Fibroblast of skin of abdomen (primary cell): ENCODE measurements at regions not wholly inside any gene's neighbourhood (a gene's known extent, or its start where the extent isn't known, plus 50 kb on each side); places are given as distances from the start of the nearest gene placed in this dataset.
"Not testable (repeated sequence)": the region's sequence is repeated elsewhere in the genome, so short reads cannot be mapped to it uniquely, and the experiment has no call there.

Source experiments
- DNase-seq: peaks from one replicate; pipeline ENCODE4 v3.0.0-alpha.2; 2013

GRCh38 chr7:46932306-46932675 is 649.6 kb downstream of the TNS3 start:
- no peak for DNase-seq

- peak; percentile 94 for DNase-seq
Observed at GRCh38 chr7:46930366-46930765, 651.5 kb downstream of the TNS3 start.

DNA sequence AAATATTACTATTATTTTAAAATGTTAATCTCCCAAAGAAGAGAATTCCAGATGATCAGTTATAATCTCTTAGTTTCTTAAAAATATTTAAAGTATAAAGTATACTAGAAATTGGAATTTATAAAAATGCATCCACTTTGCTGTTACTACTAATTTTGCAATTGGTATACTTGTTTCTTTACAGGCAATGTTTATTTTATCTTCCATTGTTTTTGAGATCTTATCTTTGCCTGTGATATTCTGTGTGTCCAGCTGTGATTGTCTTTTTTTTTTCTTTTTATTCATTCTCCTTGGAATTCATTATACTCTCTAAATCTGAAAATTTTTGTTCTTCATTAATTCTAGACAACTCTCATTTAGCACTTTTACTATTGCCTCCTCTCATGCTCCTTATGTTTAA is 652.6 kb downstream of the TNS3 start:
- no peak for DNase-seq

- DNase-seq: no peak
Observed at GRCh38 chr7:46928719-46929118, 653.2 kb downstream of the TNS3 start.

GRCh38 chr7:46927131-46927810 is 654.6 kb downstream of the TNS3 start:
- no peak for DNase-seq

DNA sequence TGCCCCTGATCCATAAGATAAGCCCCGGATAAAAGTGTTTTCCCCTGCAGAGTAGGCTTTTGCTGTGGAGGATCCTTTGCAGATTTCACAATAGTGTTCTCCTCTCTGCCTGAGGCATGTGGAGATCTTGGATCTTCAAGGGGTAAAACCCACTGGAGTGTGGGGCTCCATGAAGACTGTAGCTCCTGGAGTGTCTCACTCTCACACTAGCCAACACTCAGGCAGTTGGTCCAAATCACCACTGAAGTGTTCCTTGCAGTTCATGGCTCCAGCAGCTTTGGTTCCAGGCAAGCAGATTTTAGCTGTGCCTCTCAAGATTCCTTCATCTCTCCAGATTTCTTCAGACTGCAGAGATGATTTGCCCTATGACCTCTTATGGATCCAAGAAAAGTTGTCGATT is 665.3 kb downstream of the TNS3 start:
- no peak for DNase-seq

DNA sequence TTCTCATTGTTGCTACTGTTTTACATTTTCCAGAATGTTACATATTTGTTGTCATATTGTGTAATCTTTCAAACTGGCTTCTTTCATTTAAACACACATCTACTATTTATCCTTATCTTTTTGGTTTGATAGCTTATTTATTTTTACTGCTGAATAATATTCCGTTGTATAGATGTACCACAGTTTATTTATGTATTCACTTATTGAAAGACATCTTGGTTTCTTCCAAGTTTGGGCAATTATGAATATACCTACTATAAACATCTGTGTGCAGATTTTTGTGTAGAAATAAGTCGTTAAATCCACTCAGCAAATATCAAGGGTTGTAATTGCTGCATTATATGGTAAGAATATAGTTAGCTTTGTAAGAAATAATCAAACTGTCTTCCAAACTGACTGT is 669.2 kb downstream of the TNS3 start:
- DNase-seq: no peak

DNA sequence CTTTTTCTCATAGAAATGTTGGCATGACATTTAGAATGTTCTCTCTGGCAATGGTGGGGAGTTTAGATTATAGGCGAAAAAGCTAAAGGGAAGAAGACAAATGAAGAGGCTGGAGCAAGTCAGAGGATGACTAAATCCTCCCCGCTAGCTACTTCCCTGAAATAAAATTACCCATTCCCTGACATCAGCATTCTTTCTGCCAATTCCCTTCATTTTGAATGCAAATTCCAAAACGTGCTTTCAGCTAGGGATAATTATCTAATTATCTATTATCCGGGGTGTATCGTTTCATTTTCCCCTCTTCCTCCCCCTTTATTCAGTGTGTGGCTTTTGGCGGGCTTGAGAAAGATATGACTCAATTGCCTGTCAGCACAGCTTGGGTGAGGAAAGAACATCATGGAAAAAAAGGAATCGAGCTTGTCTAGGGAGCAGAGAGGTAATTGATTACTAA is 672.3 kb downstream of the TNS3 start:
- DNase-seq: peak; percentile 96

GRCh38 chr7:46908770-46909169 is 673.1 kb downstream of the TNS3 start:
- DNase-seq: peak; percentile 88

DNA sequence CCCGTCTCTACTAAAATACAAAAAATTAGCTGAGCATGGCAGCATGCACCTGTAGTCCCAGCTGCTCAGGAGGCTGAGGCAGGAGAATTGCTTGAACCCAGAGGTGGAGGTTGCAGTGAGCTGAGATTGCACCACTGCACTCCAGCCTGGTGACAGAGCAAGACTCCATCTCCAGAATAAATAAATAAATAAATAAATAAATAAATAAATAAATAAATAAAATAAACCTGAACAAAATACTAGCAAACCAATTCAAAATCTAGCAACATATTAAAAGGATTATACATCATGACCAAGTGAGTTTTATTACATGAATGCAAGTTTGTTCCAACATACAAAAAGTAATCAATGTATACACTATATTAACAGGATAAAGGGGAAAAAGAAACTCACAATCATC is 677.4 kb downstream of the TNS3 start:
- DNase-seq: not testable (repeated sequence)

GRCh38 chr7:46902463-46902862 is 679.4 kb downstream of the TNS3 start:
- no peak for DNase-seq

DNA sequence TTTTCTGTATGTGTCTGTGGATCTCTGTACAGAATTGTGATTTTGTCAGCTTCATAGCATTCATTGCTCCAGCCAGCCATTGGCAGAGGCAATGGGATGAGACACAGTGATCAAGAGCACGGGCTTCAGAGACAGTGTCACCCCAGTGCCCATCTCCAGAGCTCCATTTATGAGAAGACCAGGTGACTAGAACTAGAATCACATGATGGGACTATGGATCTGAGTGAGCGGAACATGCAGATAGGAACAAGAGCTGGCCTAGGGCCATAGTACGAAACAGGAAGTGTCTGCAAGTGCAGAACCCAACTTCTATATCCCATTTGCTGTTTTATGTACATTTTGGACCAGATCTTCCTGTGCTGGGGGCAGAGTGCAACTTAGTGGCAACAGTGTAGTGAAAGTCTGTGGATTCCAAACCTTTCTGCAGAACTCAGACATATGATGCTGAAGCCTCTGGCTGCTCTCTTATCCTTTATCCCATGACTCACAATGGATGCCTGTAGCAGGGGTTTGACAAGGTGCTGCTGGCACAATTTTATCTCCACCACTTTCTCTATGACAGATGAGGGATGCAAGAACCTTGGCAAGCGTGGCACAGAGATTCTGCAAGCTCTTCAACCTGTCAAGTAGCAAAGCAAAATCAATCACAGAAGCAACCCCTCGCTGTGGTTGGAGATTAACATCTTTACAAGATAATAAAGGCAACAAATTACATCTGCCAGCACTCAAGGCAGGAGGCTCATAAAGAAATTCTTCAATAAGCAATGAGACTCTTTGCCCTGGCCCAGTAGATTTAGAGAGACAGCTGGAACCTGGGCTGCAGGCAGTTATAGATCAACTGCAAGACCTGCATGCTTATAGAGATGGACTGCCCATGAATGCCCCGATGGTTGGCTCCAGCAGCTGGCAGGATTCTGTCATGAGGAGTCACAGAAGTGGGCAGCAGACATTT is 681.3 kb downstream of the TNS3 start:
- peak; percentile 28 for DNase-seq

- no peak for DNase-seq
Observed at GRCh38 chr7:46897381-46897780, 684.5 kb downstream of the TNS3 start.

GRCh38 chr7:46886669-46887374 is 695.1 kb downstream of the TNS3 start:
- no peak for DNase-seq

- DNase-seq: no peak
Observed at GRCh38 chr7:46885167-46885566, 696.7 kb downstream of the TNS3 start.

DNA sequence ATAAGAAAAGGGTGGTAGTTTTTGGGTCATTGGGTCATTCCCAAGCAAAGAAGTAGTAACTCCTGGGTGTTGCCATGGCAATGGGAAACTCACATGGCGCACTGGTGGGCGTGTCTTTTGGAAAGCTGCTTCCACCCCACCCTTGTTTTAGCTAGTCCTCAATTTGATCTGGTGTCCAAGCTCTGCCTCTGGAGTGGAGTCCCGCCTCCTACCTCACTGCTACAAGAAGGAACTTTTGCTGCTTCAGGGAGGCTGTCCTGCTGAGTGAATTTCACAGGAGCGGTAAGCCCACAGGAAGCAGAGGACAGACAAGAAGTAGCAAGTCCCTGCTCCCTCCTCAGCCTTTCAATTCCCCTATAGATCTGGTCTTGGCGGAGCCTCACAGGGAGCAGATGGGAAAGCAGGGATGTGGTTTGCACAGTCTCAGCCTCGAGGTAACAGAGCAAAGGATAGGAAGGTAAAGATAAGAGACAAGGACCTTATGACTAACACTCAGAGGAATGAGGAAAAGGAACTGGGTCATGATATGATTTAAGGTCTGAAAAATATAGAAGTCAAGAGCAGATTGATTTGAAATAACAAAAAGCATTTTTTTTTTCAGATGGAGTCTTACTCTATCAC is 700.3 kb downstream of the TNS3 start:
- DNase-seq: no peak

GRCh38 chr7:46880508-46881196 is 701.3 kb downstream of the TNS3 start:
- no peak for DNase-seq

DNA sequence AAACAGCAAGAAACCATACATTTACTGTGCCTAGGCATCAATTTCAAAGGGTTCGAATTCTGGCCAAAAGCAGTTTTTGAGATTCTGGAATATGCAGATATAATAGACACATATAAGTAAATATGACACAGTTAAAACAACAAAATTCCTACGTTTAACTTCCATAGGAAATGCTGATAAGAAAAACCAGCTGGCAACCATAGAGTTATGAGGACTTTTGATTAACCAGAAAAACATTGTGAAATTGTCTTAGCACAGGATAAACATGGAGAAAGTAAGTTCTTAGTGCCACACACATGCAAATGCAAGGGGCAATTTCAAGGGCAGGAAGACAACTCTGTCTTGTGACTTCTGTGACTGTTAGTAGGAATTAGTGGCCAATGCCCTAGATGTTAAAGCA is 702.1 kb downstream of the TNS3 start:
- no peak for DNase-seq

DNA sequence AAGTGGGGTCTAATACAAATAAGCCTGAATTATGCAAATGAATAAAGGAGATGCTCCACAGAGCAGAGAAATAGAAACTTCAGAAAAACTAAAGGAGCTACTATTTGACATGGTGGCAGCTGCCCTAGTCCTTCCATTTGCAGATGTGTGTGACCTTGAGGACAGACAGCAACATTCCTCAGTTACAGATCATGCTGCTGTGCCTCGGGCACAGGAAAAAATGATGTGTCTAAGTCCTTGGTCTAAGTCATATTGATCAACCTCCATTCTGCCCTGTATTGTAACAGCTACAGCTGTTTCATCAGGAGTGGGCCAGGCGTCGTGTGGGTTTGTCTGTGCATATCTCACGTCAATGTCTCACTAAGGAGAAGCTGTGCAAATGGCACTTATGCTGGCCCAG is 710.4 kb downstream of the TNS3 start:
- DNase-seq: no peak

DNA sequence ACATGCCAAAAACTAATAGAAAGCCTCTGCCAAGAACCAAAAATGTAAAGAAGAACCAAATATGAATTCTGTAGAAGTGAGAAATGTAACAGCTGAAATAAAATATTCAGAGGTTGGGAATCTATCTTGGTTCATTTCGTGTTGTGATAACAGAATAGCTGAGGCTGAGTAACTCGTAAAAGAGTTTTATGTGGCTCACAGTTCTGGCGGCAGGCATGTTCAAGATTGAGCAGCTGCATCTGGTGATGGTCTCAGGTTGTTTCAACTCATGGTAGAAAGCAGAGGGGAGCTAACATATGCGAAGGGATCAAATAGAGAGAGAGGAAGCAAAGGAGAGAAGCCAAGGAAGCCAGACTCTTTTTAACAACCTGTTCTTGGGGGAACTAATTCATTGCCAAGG is 717.2 kb downstream of the TNS3 start:
- DNase-seq: peak; percentile 13

GRCh38 chr7:46859963-46860475 is 721.9 kb downstream of the TNS3 start:
- DNase-seq: peak; percentile 81

DNA sequence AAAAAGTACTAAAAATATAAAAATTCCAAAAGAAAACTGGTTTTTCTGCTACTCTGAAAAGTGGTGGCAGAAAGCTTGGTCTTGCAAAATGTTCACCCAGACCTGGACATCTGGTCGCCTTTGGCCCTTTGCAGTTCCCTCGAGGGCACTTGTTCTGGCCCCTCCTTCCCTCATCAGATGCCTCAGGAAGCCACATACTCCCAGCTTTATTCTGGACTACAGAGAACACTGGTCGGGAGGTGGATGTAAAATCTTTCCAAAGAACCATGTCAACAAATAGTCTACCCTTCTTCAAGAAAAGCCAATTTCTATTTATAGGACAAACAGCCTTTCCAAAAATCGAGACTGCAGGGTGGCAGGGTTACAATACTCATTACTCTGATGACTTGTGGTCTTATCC is 726.1 kb downstream of the TNS3 start:
- DNase-seq: no peak
